Esophagus squamous epithelium (tissue), 4 donors: ENCODE measurements at regions not wholly inside any gene's neighbourhood (a gene's known extent, or its start where the extent isn't known, plus 50 kb on each side); places are given as distances from the start of the nearest gene placed in this dataset.

ENCODE experiments used
- CTCF ChIP-seq, 6 experiments: fragments of 450-650 bp in 4 of 6; fragments of 200-600 bp in 2 of 6; sonication (generic) in 2 of 6; IDR thresholded peaks; one replicate each; pipeline ENCODE4 v1.5.1; 2016 to 2019; ENCODE audit warnings: antibody characterized with exemption in 6 of 6, mild to moderate bottlenecking in 4 of 6, moderate library complexity in 4 of 6
- POLR2A ChIP-seq, 4 donors: fragments of 450-650 bp; IDR thresholded peaks; one replicate each; pipeline ENCODE4 v1.6.1; 2017; ENCODE audit warnings: antibody characterized with exemption in 4 of 4, mild to moderate bottlenecking in 4 of 4, moderate library complexity in 3 of 4

- TF ChIP-seq CTCF (IDR thresholded peaks at IDR 0.05) (no peak), POLR2A (IDR thresholded peaks at IDR 0.05) (no peak)
Observed at GRCh38 chr13:73481886-73482445, 423.2 kb downstream of the KLF5 start.
